Skeletal muscle tissue (tissue), 3 donors: ENCODE measurements at regions not wholly inside any gene's neighbourhood (a gene's known extent, or its start where the extent isn't known, plus 50 kb on each side); places are given as distances from the start of the nearest gene placed in this dataset.

Source experiments
- H3K27ac ChIP-seq: one replicate; pipeline ENCODE4 v1.7.0; 2013; ENCODE audit warnings: mild to moderate bottlenecking, low read depth, low read length, inconsistent platforms
- H3K27me3 ChIP-seq, 3 donors: one replicate each; pipeline ENCODE4 v1.7.0; 2013; ENCODE audit warnings: low read length in 3 of 3; ENCODE audit not compliant: control insufficient read depth in 3 of 3, insufficient read depth in 3 of 3
- H3K36me3 ChIP-seq, 3 donors: one replicate each; pipeline ENCODE4 v1.7.0; 2013; ENCODE audit warnings: low read length in 3 of 3; ENCODE audit not compliant: control insufficient read depth in 3 of 3, insufficient read depth in 3 of 3
- H3K4me1 ChIP-seq, 3 donors: one replicate each; pipeline ENCODE4 v1.7.0; 2013; ENCODE audit warnings: low read length in 3 of 3, mild to moderate bottlenecking in 3 of 3; ENCODE audit not compliant: control insufficient read depth in 3 of 3, insufficient read depth in 3 of 3
- H3K4me3 ChIP-seq, 3 donors: one replicate each; pipeline ENCODE4 v1.7.0; 2013; ENCODE audit warnings: low read length in 3 of 3
- H3K9ac ChIP-seq, 3 donors: one replicate each; pipeline ENCODE4 v1.7.0; 2013; ENCODE audit warnings: low read length in 3 of 3, mild to moderate bottlenecking in 3 of 3, moderate library complexity in 2 of 3, low read depth in 1 of 3
- H3K9me3 ChIP-seq, 3 donors: one replicate each; pipeline ENCODE4 v1.7.0; 2013; ENCODE audit warnings: low read length in 3 of 3; ENCODE audit not compliant: control insufficient read depth in 3 of 3
- donor health status: Osteomylitis.

DNA sequence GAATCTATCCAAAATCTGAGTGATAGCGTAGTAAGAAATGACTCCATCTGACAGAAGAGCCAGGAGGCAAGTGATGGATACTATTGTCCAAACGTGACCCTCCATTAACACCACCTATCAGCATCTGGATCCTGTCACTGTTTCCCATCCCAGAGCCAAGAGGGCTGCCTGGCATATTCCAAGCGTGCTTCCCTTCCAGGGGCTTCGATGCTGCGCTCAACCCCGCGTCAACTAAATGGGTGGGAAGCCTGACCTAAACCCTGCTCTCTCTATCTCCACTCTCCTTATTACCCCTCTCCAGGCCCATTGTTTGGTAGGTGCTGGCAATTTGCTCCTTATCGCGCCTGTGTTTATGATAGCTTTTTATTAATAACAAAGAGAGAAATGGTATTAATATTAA lies 83.2 kb downstream of the NR2F2 start:
- Histone ChIP-seq H3K36me3 (no peaks in the 10 kb centered on the region), H3K27ac (no peak overlapping the region), H3K27me3 (peaks cover 95 to 99% (median 95%) of the 10 kb centered on the region in 3 donors), H3K9ac (no peak overlapping the region), H3K9me3 (no peaks in the 10 kb centered on the region), H3K4me3 (no peak overlapping the region), H3K4me1 (peaks cover 10 to 33% (median 19%) of the 10 kb centered on the region in 3 donors)

DNA sequence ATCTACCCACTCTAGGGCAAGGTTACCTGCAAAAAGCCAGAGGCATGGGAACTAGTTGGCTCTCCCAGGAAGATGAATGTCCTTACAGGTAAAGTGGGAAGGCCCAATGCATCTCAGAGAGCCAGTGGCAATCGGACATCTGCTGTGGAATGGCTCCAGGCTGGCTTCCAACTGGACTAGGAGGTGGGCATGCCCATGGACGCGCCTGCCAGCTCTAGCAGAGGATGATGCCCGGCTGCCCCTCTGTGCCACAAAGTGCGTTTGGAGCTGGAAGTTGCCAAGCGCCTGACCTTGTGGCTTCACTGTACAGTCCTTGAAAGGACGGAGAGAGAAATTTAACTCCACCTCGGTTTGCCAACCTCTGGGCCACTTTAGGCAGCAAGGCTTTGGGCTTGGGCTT lies 84.4 kb downstream of the NR2F2 start:
- Histone ChIP-seq H3K4me3 (no peak overlapping the region), H3K9me3 (no peaks in the 10 kb centered on the region), H3K27ac (no peak overlapping the region), H3K4me1 (peaks cover 10 to 25% (median 14%) of the 10 kb centered on the region in 3 donors), H3K36me3 (no peaks in the 10 kb centered on the region), H3K9ac (no peak overlapping the region), H3K27me3 (peaks cover 88 to 96% (median 92%) of the 10 kb centered on the region in 3 donors)

GRCh38 chr15:96415513-96416217 lies 85.2 kb downstream of the NR2F2 start:
- Histone ChIP-seq H3K4me1 (peaks cover 10 to 20% (median 14%) of the 10 kb centered on the region in 3 donors), H3K27me3 (peaks cover 82 to 95% (median 91%) of the 10 kb centered on the region in 3 donors), H3K4me3 (no peak overlapping the region), H3K9ac (no peak overlapping the region), H3K9me3 (no peaks in the 10 kb centered on the region), H3K27ac (no peak overlapping the region), H3K36me3 (no peaks in the 10 kb centered on the region)

- H3K9ac ChIP-seq: no peak overlapping the region
- peaks cover 78 to 94% (median 91%) of the 10 kb centered on the region in 3 donors for H3K27me3 ChIP-seq
- H3K36me3 ChIP-seq: no peaks in the 10 kb centered on the region
- H3K9me3 ChIP-seq: no peaks in the 10 kb centered on the region
- H3K27ac ChIP-seq: no peak overlapping the region
- H3K4me3 ChIP-seq: peak overlapping the region in 2 of 3 donors; percentile 28 to 52
- H3K4me1 ChIP-seq: peaks cover 10 to 20% (median 14%) of the 10 kb centered on the region in 3 donors
These were observed 85.9 kb downstream of the NR2F2 start for GRCh38 chr15:96416218-96416933.

GRCh38 chr15:96416934-96417759 lies 86.6 kb downstream of the NR2F2 start:
- H3K36me3 ChIP-seq: no peaks in the 10 kb centered on the region
- no peak overlapping the region for H3K27ac ChIP-seq
- no peak overlapping the region for H3K9ac ChIP-seq
- peaks cover 75 to 92% (median 87%) of the 10 kb centered on the region in 3 donors for H3K27me3 ChIP-seq
- peak overlapping the region; percentile 28 to 52 (median 33) for H3K4me3 ChIP-seq
- no peaks in the 10 kb centered on the region for H3K9me3 ChIP-seq
- peaks cover 10 to 20% (median 14%) of the 10 kb centered on the region in 3 donors for H3K4me1 ChIP-seq

DNA sequence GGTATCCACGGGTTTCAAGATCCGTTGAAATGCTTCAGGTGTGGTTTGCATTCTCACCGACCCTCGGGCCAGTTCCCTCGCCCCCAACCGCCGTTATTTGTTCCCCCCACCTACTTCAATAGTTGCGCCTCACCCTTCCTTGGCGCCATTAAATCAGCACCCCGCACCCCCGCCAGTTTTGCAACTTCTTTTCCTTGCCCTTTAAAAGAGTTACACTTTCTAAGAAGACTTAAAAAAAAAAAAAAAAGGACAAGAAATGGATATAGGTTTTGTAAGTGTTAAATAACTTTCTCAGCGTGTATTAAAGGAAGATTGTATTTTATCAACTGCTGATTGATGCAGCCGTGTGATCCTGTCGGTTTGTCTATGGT lies 87.2 kb downstream of the NR2F2 start:
- Histone ChIP-seq H3K4me1 (peaks cover 10 to 20% (median 14%) of the 10 kb centered on the region in 3 donors), H3K4me3 (no peak overlapping the region), H3K9me3 (no peaks in the 10 kb centered on the region), H3K27me3 (peaks cover 69 to 87% (median 81%) of the 10 kb centered on the region in 3 donors), H3K9ac (no peak overlapping the region), H3K36me3 (no peaks in the 10 kb centered on the region), H3K27ac (no peak overlapping the region)

- H3K27me3 ChIP-seq: peaks cover 65 to 83% (median 78%) of the 10 kb centered on the region in 3 donors
- peaks cover 10 to 20% (median 14%) of the 10 kb centered on the region in 3 donors for H3K4me1 ChIP-seq
- no peaks in the 10 kb centered on the region for H3K36me3 ChIP-seq
- H3K9me3 ChIP-seq: no peaks in the 10 kb centered on the region
- no peak overlapping the region for H3K9ac ChIP-seq
- H3K27ac ChIP-seq: no peak overlapping the region
- no peak overlapping the region for H3K4me3 ChIP-seq
These were observed 87.6 kb downstream of the NR2F2 start for GRCh38 chr15:96418146-96418545.

DNA sequence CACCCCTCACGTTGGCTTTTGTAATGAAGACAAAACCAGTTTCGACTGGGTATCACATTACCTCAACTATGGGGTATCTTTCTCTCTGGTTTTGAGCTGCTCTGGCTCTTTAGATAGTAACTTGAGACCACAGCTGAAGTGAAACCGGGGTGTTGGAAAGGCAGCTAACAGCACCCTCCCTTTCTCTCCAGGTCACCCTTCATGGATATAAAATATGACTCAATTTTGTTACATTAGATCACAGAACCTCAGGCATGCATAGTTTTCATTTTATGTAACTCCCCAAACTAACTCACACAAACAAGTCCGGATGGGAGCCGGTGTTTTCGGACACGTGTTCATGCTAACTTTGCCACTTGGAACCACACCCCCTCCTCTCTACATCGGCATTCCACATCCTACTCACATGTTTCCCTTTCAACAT lies 90.7 kb downstream of the NR2F2 start:
- H3K9ac ChIP-seq: no peak overlapping the region
- peaks cover 6 to 11% (median 10%) of the 10 kb centered on the region in 3 donors for H3K4me1 ChIP-seq
- no peaks in the 10 kb centered on the region for H3K36me3 ChIP-seq
- H3K27ac ChIP-seq: no peak overlapping the region
- H3K4me3 ChIP-seq: no peak overlapping the region
- H3K9me3 ChIP-seq: no peaks in the 10 kb centered on the region
- peaks cover 39 to 61% (median 55%) of the 10 kb centered on the region in 3 donors for H3K27me3 ChIP-seq

- Histone ChIP-seq H3K36me3 (no peaks in the 10 kb centered on the region), H3K9me3 (no peaks in the 10 kb centered on the region), H3K4me1 (peaks cover 1 to 5% (median 2%) of the 10 kb centered on the region in 3 donors), H3K4me3 (no peak overlapping the region), H3K27me3 (peaks cover 29 to 51% (median 46%) of the 10 kb centered on the region in 3 donors), H3K9ac (no peak overlapping the region), H3K27ac (no peak overlapping the region)
These were observed 91.6 kb downstream of the NR2F2 start for GRCh38 chr15:96422125-96422524.
